ENCODE measurements at regions not wholly inside any gene's neighbourhood (a gene's known extent, or its start where the extent isn't known, plus 50 kb on each side); places are given as distances from the start of the nearest gene placed in this dataset.

- no peaks in the 10 kb centered on the region for H3K27me3 ChIP-seq
- H3K4me3 ChIP-seq: no peak overlapping the region
- H3K27ac ChIP-seq: no peak overlapping the region
- no peak for DNase-seq
- no peaks in the 10 kb centered on the region for H3K36me3 ChIP-seq
- H3K4me1 ChIP-seq: no peaks in the 10 kb centered on the region
- TF ChIP-seq, protein P1, sequence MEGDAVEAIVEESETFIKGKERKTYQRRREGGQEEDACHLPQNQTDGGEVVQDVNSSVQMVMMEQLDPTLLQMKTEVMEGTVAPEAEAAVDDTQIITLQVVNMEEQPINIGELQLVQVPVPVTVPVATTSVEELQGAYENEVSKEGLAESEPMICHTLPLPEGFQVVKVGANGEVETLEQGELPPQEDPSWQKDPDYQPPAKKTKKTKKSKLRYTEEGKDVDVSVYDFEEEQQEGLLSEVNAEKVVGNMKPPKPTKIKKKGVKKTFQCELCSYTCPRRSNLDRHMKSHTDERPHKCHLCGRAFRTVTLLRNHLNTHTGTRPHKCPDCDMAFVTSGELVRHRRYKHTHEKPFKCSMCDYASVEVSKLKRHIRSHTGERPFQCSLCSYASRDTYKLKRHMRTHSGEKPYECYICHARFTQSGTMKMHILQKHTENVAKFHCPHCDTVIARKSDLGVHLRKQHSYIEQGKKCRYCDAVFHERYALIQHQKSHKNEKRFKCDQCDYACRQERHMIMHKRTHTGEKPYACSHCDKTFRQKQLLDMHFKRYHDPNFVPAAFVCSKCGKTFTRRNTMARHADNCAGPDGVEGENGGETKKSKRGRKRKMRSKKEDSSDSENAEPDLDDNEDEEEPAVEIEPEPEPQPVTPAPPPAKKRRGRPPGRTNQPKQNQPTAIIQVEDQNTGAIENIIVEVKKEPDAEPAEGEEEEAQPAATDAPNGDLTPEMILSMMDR (IDR thresholded peaks at IDR 0.05): no peak
- TF ChIP-seq POLR2A (IDR thresholded peaks at IDR 0.05): no peak
- peaks cover 0 to 2% (median 0%) of the 10 kb centered on the region in 4 donors for H3K9me3 ChIP-seq
These were observed 207.2 kb upstream of the C21orf91 start for GRCh38 chr21:18026359-18026758.

GRCh38 chr21:18023711-18024110, 204.6 kb upstream of the C21orf91 start:
- Histone ChIP-seq H3K36me3 (no peaks in the 10 kb centered on the region), H3K4me3 (no peak overlapping the region), H3K27me3 (no peaks in the 10 kb centered on the region), H3K4me1 (no peaks in the 10 kb centered on the region), H3K27ac (no peak overlapping the region), H3K9me3 (no peaks in the 10 kb centered on the region)
- no peak for DNase-seq
- TF ChIP-seq, protein P1 (IDR thresholded peaks at IDR 0.05): no peak
- no peak for TF ChIP-seq POLR2A (IDR thresholded peaks at IDR 0.05)

- Histone ChIP-seq H3K36me3 (no peaks in the 10 kb centered on the region), H3K27ac (no peak overlapping the region), H3K27me3 (no peaks in the 10 kb centered on the region), H3K4me1 (no peaks in the 10 kb centered on the region), H3K4me3 (no peak overlapping the region), H3K9me3 (no peaks in the 10 kb centered on the region)
- TF ChIP-seq, protein P1 (IDR thresholded peaks at IDR 0.05): no peak
- DNase-seq: no peak
These were observed 204.0 kb upstream of the C21orf91 start for GRCh38 chr21:18023157-18023556.

- H3K27me3 ChIP-seq: no peaks in the 10 kb centered on the region
- TF ChIP-seq POLR2A (IDR thresholded peaks at IDR 0.05): no peak
- TF ChIP-seq, protein P1 (IDR thresholded peaks at IDR 0.05): no peak
- no peak for DNase-seq
- H3K4me1 ChIP-seq: no peaks in the 10 kb centered on the region
- no peak overlapping the region for H3K4me3 ChIP-seq
- no peaks in the 10 kb centered on the region for H3K9me3 ChIP-seq
- H3K27ac ChIP-seq: no peak overlapping the region
- H3K36me3 ChIP-seq: no peaks in the 10 kb centered on the region
These were observed 188.0 kb upstream of the C21orf91 start for GRCh38 chr21:18007121-18007520.

GRCh38 chr21:18006691-18007090, 187.5 kb upstream of the C21orf91 start:
- no peak for DNase-seq
- H3K4me1 ChIP-seq: no peaks in the 10 kb centered on the region
- no peaks in the 10 kb centered on the region for H3K36me3 ChIP-seq
- H3K27ac ChIP-seq: no peak overlapping the region
- no peaks in the 10 kb centered on the region for H3K27me3 ChIP-seq
- H3K4me3 ChIP-seq: no peak overlapping the region
- H3K9me3 ChIP-seq: no peaks in the 10 kb centered on the region
- TF ChIP-seq, protein P1 (IDR thresholded peaks at IDR 0.05): no peak
- no peak for TF ChIP-seq POLR2A (IDR thresholded peaks at IDR 0.05)

DNA sequence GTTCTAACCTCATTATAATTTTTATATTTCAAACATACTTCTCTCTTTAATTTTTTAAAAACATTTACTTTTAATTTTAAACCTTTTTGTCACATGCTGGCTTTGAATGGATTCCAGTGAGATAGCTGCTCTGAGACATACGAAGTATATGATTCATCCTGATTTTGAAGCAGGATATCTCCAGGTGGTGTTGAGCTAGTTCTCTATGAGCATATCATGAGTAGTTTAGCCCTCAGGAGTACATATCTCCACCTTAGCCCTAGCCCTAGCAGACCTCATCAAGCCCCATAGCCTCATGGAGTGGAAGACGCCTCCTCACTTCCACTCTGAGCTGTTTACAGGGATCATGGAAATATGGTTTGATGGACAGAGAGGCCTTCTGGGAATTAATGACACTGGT, 183.2 kb upstream of the C21orf91 start:
- no peaks in the 10 kb centered on the region for H3K36me3 ChIP-seq
- no peak overlapping the region for H3K27ac ChIP-seq
- DNase-seq: no peak
- no peak overlapping the region for H3K4me3 ChIP-seq
- TF ChIP-seq POLR2A (IDR thresholded peaks at IDR 0.05): no peak
- TF ChIP-seq, protein P1 (IDR thresholded peaks at IDR 0.05): no peak
- no peaks in the 10 kb centered on the region for H3K9me3 ChIP-seq
- no peaks in the 10 kb centered on the region for H3K27me3 ChIP-seq
- H3K4me1 ChIP-seq: no peaks in the 10 kb centered on the region

Measured in Peyer's patch (tissue), 4 donors.